NK-92 treated with Interleukin-12 subunit alpha and Interleukin-12 subunit beta, amount 100 ng/mL, for 24 hours (cell line): ENCODE measurements at regions not wholly inside any gene's neighbourhood (a gene's known extent, or its start where the extent isn't known, plus 50 kb on each side); places are given as distances from the start of the nearest gene placed in this dataset.

ENCODE experiments used
- DNase-seq: peaks from one replicate; lab custom pipeline; 2025; lab: John Stamatoyannopoulos, UW

DNA sequence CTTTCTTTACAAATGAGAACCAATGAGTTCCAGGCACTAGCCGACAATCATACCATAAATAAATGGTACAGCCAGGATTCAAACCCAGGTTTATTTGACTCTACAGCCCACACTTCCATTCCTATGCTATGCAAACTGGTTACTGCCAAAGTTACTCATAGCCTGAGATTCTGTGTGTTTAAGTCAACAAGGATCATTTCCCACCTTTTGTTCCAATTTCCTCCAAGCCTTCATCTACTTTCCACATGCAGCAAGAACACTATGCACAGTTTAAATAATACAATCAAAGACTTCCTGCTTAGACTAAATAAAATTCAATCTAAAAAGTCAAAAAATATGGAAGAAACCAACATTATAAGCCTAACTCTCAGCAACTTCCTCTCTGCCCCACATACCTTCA is 59.2 kb upstream of the KLF12 start:
- DNase-seq: no peak

DNA sequence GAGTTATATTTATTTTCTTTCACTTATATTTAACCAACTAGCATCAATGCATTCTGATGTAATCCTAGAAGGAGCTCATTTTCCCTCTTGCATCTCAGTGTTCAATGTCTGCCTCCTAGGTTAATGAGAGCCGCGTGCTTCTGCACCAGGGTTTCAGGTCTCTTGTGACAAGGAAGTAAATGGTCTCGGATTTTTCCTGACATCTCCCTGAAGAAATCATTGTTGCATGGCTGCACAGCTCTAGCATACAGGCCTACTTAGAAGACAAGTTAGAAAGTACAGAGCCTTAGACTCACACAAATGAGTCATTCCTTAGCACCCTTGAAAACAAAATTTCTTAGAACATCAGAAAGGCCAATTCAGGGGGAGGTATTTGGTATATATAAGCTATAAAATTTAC is 57.2 kb upstream of the KLF12 start:
- no peak for DNase-seq

DNA sequence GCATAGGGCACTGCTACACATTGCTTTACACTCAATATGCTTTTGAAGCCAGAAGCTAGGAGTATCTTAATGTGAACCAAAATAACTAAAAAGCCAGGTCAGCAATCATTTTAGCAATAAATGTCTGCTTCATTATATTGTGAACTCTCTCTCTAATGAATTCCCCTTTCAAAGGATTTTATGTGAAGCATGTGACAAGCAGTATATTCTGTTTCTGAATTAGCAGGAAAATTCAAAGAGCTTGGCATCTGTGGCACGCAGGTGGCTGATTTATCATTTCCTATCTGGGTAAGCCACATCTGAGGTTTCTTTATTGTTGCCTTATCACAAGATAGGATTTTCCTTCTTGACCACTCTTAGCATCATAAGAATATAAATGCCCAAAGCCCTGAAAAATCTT is 56.8 kb upstream of the KLF12 start:
- DNase-seq: no peak

DNA sequence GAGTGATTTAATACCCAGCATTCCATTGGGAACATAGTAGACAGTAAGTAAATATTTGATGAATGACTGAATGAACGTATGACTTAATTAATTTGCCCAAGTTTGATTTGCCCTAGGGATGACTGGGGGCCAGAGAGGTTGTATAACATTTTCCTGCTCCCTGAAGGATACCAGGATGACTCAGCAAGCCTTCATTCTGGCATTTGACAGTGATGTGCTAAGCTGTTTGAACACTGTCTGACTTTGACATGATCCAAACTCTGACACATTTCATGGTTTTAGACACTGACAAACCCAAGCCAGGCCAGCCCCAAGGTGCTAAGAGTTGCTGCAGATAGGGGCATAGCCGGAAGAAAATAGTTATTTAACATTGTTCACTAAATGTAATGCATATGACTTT is 53.4 kb upstream of the KLF12 start:
- no peak for DNase-seq

DNA sequence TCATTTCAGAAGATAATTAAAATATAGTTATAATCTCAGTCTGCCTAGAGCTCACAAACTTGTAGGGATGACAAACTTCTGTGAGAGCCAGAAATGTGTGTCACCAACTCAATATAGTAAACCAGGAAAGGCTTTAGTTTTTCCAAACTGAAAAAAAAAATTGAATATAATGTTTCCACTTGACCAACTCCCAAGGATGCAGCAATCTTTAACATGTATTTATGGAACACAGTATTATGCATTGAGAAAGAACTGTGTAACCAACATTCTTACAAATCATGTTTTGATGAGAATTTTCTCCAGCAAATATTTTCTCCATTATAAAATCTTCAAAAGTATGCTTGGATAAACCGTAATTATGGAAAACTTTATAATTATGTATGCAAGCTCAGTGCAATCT is 50.1 kb upstream of the KLF12 start:
- DNase-seq: no peak
